ENCODE measurements at regions not wholly inside any gene's neighbourhood (a gene's known extent, or its start where the extent isn't known, plus 50 kb on each side); places are given as distances from the start of the nearest gene placed in this dataset.

GRCh38 chr2:56474412-56475158 lies 290.8 kb downstream of the CCDC85A start:
- FAIRE-seq (no peak), ATAC-seq (no peak), DNase-seq (ENCODE audit: low spot score) (no peak)
- peaks cover 13% of the 10 kb centered on the region; the same call in 1 of the 2 replicates for H3K9me3 ChIP-seq (ENCODE audit: low read length)
- H3K4me1 ChIP-seq (ENCODE audit: insufficient read depth, low read length) = no peaks in the 10 kb centered on the region
- H3K9ac ChIP-seq (ENCODE audit: insufficient read depth, low read depth, low read length) = no peak overlapping the region
- no peak overlapping the region for H3K27ac ChIP-seq (ENCODE audit: extremely low read length, insufficient read depth, low read length)
- CTCF ChIA-PET (ENCODE audit: low intra/inter-chr PET ratio, low total read pairs) = no interaction called here
- intact Hi-C loops (cut with micrococcal nuclease; ENCODE audit: unreplicated experiment) (no loop called here), in situ Hi-C loops (cut with HindIII; ENCODE audit: extremely low pct_ligation_motif_present, low pct_unique_long_range_greater_than_20kb) (no loop called here)
- POLR2A ChIA-PET = no interaction called here
- no TSS peak for BruUV-seq (replicated peaks)
- no peaks in the 10 kb centered on the region for H3K36me3 ChIP-seq (replicated peaks in 1 of 2; ENCODE audit: control insufficient read depth in 1 of 2, insufficient read depth in 2 of 2, low read length in 2 of 2)
- 0% methylated on average over 4 of the region's 4 CpGs for WGBS (ENCODE audit: low lambda C conversion rate)
- H3K27me3 ChIP-seq (ENCODE audit: control insufficient read depth in 1 of 2, insufficient read depth in 2 of 2, low read length in 2 of 2) = no peaks in the 10 kb centered on the region
- H3K79me2 ChIP-seq (ENCODE audit: insufficient read depth, low read length) = no peaks in the 10 kb centered on the region
- no peak overlapping the region for H2AFZ ChIP-seq (ENCODE audit: low read length)
- H3K4me2 ChIP-seq (ENCODE audit: low read depth, low read length) = no peak overlapping the region
- no peak overlapping the region for H3K4me3 ChIP-seq (replicated peaks in 1 of 3; ENCODE audit: insufficient read depth in 1 of 3, low read depth in 2 of 3, low read length in 3 of 3)
- H4K20me1 ChIP-seq (ENCODE audit: insufficient read depth, low read length) = no peaks in the 10 kb centered on the region
- TF ChIP-seq FOXO4 (CRISPR knock-in tag; conservative IDR thresholded peaks at IDR 0.05) (no peak), FOSL2 (CRISPR knock-in tag; IDR thresholded peaks at IDR 0.05) (no peak), YEATS4 (CRISPR knock-in tag; IDR thresholded peaks at IDR 0.05; ENCODE audit: borderline replicate concordance) (no peak), MLLT10 (CRISPR knock-in tag; IDR thresholded peaks at IDR 0.05) (no peak), HOXA3 (CRISPR knock-in tag; IDR thresholded peaks at IDR 0.05) (no peak), ZFP1 (CRISPR knock-in tag; IDR thresholded peaks at IDR 0.05) (no peak), ZNF598 (CRISPR knock-in tag; IDR thresholded peaks at IDR 0.05; ENCODE audit: borderline replicate concordance) (no peak), TIGD3 (CRISPR knock-in tag; IDR thresholded peaks at IDR 0.05; ENCODE audit: borderline replicate concordance) (no peak), ZNF772 (CRISPR knock-in tag; IDR thresholded peaks at IDR 0.05) (no peak), ZBED4 (CRISPR knock-in tag; IDR thresholded peaks at IDR 0.05; ENCODE audit: borderline replicate concordance) (no peak), PBX2 (CRISPR knock-in tag; IDR thresholded peaks at IDR 0.05) (no peak), TFDP1 (CRISPR knock-in tag; IDR thresholded peaks at IDR 0.05; ENCODE audit: borderline replicate concordance) (no peak), ZBTB3 (CRISPR knock-in tag; IDR thresholded peaks at IDR 0.05; ENCODE audit: borderline replicate concordance, low read depth) (no peak), DRAP1 (CRISPR knock-in tag; IDR thresholded peaks at IDR 0.05) (no peak), MTA1 (CRISPR knock-in tag; IDR thresholded peaks at IDR 0.05; ENCODE audit: borderline replicate concordance) (no peak)
